ENCODE measurements at regions not wholly inside any gene's neighbourhood (a gene's known extent, or its start where the extent isn't known, plus 50 kb on each side); places are given as distances from the start of the nearest gene placed in this dataset.

GRCh38 chr13:76711550-76712182 is 174.5 kb downstream of the KCTD12 start:
- DNase-seq (ENCODE audit: low spot score), result no peak

- no peak for DNase-seq (ENCODE audit: low spot score)
Observed at GRCh38 chr13:76709851-76710250, 176.4 kb downstream of the KCTD12 start.

DNA sequence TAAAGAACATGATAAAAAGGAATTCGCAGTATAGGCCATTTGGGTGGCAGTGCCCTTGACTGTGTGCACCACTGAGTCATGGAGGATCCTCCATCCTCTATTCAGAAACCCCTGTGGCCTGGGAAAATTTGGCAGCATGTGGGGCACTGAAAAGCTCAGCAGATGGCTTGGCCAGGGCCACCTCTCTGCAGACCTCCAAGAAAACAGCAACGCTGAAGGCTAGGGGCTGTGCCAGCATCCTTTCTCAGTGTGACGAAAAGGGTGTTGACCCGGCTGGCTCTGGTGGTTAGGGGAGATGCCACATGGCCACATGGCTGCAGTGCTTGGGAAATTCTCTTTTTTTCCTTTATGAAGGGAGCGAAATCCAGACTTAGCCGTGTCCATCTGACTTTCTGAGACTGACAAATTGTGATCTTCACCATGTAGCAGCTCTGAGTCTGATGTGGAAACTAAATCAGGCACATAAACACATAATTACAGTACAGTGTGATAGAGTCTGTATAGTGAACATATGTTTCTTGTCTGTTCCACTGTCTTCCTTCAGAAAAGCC is 178.0 kb downstream of the KCTD12 start:
- DNase-seq (ENCODE audit: low spot score), result no peak

DNA sequence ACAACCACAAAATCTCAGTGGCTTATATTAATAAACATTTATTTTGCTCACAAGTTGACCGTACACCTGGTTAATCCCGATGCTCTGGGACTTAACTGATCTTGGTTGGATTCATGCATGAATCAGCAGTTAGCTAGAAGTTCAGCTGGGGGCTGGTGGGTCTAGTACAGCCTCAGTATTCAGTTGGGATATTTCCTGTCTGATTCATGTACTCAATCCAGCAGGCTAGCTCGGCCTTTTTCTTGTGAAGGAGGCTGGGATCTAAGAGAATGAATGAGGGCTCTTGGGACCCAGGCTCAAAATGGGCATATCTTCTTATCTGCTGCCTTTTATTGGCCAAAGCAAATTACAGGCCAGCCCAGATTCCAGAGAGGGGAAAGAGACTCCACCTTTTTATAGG is 178.8 kb downstream of the KCTD12 start:
- DNase-seq (ENCODE audit: low spot score), result no peak

GRCh38 chr13:76703621-76704288 is 182.4 kb downstream of the KCTD12 start:
- DNase-seq (ENCODE audit: low spot score), result no peak

GRCh38 chr13:76703216-76703615 is 183.0 kb downstream of the KCTD12 start:
- no peak for DNase-seq (ENCODE audit: low spot score)

- DNase-seq (ENCODE audit: low spot score), result no peak
Observed at GRCh38 chr13:76697288-76697687, 188.9 kb downstream of the KCTD12 start.

DNA sequence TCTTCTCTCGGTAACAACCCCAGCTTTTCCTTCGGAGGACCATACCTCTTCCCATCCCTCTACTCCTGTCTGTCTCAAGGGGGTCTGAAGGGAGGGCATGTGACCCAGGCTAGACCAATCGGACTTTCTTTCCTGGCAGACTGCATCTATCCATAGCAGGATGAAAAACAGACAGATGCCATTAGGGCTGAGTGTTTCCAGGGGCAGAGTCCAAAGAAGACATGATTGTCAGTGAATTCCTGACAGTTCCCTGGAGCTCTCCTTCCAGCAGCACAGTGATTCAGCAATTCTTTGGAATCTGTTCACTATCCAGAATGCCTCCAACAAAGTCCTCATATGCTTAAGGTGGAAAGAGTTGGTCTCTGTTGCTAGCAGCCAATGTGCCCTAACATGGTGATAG is 189.8 kb downstream of the KCTD12 start:
- DNase-seq (ENCODE audit: low spot score), result no peak

DNA sequence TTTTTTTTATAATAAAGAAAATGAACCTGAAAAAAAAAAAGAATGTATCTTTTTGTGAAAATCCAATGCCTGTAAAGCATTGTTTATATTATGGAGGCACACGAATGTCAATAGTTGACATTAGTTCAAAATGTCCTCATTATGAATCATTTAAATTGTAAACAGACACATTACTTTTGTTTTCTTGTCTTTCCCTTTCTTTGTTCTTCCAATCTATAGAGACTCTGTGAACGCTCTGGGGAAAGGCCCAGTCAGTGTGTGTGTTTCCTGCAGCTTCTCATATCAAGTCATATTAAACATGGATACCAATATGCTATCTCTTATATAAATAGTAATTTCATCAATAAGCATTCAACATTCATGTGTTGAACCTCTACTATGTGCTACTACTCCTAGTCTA is 193.1 kb downstream of the KCTD12 start:
- DNase-seq (ENCODE audit: low spot score), result no peak

DNA sequence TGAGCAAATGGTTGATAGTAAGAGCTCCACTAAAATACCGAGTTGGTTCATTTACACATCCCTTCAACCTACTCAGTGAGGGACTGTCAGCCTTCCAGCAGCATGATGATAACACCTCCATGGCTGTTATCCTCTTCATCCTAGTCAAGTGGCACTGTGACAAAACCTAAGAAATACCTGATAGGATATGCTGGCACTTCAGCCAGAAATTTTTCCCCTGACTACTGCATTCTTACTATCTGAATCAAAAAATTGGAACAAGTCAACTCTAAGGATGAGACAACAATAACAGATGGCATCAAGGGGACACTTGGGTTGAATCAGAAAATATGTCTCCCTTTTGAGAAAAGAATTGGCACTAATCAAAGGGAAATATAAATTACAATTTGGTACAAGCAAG is 193.9 kb downstream of the KCTD12 start:
- no peak for DNase-seq (ENCODE audit: low spot score)

- DNase-seq (ENCODE audit: low spot score), result no peak
Observed at GRCh38 chr13:76690611-76691010, 195.6 kb downstream of the KCTD12 start.

DNA sequence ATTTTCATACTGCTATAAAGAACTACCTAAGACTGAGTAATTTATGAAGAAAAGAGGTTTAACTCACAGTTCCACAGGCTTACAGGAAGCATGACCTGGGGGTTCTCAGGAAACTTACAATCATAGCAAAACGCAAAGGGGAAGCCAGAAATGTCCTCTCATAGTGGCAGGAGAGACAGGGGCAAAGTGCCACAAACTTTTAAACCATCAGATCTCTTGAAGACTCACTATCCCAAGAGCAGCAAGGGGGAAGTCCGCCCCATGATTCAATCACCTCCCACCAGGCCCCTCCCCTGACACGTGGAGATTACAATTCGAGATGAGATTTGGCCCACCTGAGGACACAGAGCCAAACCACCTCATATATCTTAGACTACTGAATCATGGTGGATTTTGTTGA is 198.7 kb downstream of the KCTD12 start:
- no peak for DNase-seq (ENCODE audit: low spot score)

GRCh38 chr13:76685938-76686337 is 200.3 kb downstream of the KCTD12 start:
- DNase-seq (ENCODE audit: low spot score), result no peak

- no peak for DNase-seq (ENCODE audit: low spot score)
Observed at GRCh38 chr13:76684336-76684735, 201.9 kb downstream of the KCTD12 start.

- DNase-seq (ENCODE audit: low spot score), result no peak
Observed at GRCh38 chr13:76683854-76684253, 202.4 kb downstream of the KCTD12 start.

- no peak for DNase-seq (ENCODE audit: low spot score)
Observed at GRCh38 chr13:76683168-76683567, 203.0 kb downstream of the KCTD12 start.

DNA sequence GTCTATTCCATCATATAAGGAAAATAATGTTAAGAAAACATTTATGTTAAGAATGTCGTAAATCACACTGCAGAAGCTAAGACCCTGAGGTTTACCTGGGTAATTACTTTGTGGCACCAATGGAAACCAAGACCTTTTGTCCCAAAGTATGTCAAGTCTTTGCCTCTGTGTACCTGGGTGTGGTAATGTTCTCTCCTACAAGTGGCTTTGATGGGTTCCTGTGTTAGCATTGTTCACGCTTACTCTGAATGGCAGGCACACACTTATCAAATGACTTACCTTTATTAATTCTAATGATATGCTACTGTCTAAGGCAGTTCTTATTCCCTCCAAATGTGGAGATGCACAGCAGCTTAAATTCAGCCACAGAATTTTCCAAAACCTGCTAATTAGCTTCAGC is 206.1 kb downstream of the KCTD12 start:
- no peak for DNase-seq (ENCODE audit: low spot score)

DNA sequence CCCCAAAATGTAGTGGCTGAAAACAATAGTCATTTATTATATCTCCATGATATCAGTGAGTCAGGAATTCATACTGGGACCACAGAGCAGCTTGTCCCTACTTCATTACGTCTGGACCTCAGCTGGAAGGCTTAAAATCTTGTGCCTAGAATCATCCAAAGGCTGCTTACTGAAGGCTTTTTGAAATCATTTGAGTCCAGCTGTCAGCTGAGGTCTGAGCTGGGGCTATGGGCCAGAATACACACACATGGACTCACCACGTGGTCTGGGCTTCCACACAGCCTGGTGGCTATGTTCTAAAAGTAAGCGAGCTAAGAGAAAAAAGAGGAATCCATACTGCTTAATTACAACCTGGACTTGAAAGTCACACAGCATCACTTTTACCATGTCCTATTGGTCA is 209.2 kb downstream of the KCTD12 start:
- no peak for DNase-seq (ENCODE audit: low spot score)

GRCh38 chr13:76672420-76672819 is 213.8 kb downstream of the KCTD12 start:
- no peak for DNase-seq (ENCODE audit: low spot score)

- no peak for DNase-seq (ENCODE audit: low spot score)
Observed at GRCh38 chr13:76668716-76669115, 217.5 kb downstream of the KCTD12 start.

DNA sequence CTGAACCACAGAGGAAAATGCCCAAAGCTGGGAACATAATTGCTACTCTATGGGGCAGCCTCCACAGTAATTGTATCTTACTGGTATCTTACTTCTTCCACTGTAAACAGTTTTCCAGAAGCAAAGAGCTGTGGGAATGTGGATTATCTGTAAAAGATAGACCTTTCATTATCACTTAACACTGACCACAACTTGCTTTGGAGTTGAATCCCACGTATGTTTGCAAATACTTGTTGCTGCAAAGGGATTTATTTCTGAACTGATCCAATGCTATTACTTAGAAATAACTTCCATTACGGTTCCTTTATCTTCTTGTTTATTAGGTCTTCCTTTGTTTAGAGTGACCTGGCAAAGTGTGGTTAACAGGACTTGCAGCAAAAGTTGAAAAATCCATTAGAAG is 218.1 kb downstream of the KCTD12 start:
- no peak for DNase-seq (ENCODE audit: low spot score)

GRCh38 chr13:76667551-76667950 is 218.7 kb downstream of the KCTD12 start:
- DNase-seq (ENCODE audit: low spot score), result no peak

DNA sequence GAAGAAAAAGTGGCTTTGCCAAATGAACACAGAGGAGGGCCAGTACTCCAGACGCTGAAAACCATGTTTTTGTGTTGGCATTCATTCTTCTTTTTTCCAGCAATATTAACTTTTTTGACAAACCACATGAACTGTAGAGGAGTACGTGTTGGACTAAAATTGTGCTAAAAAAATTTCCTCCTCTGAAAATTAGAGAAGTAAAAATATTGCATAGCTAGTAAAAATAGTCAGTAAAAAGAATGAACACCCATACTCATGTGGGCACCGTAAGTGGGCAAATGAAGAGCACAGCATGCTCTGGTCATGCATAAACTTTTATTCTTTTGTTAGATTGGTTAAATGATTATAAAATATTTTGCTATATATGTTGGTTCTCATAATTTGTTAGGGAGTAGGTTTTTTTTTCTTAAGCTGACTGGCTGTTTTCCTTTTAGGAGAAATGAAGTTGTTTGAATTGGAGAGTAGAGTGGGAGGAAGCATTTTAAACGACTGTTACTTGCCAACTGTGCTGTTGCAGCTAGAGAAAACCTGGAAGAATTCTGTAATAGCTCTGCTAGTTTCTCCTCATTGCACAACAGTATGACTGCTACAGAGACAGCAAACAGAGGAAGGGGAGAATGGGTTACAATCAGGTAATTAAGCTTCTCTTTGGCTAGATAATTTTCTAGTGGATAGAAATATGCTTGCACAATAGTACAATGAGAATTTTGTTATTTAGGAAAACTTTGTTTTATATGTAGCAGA is 222.4 kb downstream of the KCTD12 start:
- DNase-seq (ENCODE audit: low spot score), result no peak

Measured in hepatic stellate cell (primary cell).